GM12892 (cell line): ENCODE measurements at regions not wholly inside any gene's neighbourhood (a gene's known extent, or its start where the extent isn't known, plus 50 kb on each side); places are given as distances from the start of the nearest gene placed in this dataset.

Experiments
- POLR2A ChIP-seq: IDR thresholded peaks from 2 replicates; pipeline ENCODE4 v1.6.1; 2011; ENCODE audit warnings: low read depth, low read length, control low read depth
- POLR2AphosphoS5 ChIP-seq: IDR thresholded peaks from 2 replicates; pipeline ENCODE4 v1.6.1; 2011; ENCODE audit warnings: low read depth, low read length, control low read depth

DNA sequence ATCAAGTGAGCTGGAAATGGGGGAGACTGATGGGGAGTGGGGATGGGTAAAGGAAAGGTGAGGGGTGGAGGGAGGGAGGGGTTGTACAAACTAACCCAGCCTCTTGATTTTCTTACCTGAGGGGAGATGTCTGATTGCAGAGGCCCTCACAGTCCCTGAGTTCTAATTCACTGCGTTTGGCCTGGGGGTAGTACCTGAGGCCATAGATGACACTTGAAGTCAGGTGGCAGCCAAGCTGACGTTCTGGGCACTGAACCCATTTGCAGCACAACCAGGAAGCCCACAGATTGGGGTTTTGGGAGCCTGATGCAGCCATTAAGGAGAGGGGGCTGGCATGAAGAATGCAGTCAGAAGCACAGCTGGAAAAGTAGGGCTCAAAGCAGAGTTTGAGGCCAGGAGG is 153.8 kb upstream of the DTNBP1 start:
- TF ChIP-seq POLR2A (no peak), POLR2AphosphoS5 (no peak)
